ENCODE measurements at regions not wholly inside any gene's neighbourhood (a gene's known extent, or its start where the extent isn't known, plus 50 kb on each side); places are given as distances from the start of the nearest gene placed in this dataset.

DNA sequence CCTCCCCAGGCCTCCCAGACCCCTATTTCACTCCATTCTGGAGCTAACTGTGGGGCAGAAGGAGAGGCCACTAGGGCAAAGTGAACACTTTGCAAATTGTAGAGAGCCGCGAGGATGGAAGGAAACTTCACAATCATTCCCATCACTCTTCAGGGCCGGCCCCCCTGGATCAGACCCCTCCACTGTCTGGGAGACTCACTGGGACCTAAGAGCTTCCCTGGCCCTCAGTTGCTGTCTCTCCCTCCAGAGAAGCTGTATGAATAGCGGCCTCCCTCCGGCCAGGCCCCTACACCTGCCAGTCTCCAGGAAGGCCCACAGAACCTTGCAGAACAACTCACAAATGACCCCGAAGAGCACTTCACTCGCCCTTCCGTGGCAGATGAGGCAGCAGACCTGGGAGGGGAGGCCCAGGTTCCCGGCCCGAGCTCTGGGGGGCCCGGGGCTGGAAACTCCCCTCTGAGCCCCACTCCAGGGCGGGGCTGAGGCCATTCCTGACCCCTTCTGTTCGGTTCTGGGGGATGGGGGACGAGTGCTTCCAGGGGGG is 141.9 kb upstream of the IER5L start:
- TF ChIP-seq, protein P1, sequence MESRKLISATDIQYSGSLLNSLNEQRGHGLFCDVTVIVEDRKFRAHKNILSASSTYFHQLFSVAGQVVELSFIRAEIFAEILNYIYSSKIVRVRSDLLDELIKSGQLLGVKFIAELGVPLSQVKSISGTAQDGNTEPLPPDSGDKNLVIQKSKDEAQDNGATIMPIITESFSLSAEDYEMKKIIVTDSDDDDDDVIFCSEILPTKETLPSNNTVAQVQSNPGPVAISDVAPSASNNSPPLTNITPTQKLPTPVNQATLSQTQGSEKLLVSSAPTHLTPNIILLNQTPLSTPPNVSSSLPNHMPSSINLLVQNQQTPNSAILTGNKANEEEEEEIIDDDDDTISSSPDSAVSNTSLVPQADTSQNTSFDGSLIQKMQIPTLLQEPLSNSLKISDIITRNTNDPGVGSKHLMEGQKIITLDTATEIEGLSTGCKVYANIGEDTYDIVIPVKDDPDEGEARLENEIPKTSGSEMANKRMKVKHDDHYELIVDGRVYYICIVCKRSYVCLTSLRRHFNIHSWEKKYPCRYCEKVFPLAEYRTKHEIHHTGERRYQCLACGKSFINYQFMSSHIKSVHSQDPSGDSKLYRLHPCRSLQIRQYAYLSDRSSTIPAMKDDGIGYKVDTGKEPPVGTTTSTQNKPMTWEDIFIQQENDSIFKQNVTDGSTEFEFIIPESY (IDR thresholded peaks at IDR 0.05; ENCODE audit: extremely low read depth, insufficient replicate concordance, low read length) = no peak
- TF ChIP-seq, protein P2, sequence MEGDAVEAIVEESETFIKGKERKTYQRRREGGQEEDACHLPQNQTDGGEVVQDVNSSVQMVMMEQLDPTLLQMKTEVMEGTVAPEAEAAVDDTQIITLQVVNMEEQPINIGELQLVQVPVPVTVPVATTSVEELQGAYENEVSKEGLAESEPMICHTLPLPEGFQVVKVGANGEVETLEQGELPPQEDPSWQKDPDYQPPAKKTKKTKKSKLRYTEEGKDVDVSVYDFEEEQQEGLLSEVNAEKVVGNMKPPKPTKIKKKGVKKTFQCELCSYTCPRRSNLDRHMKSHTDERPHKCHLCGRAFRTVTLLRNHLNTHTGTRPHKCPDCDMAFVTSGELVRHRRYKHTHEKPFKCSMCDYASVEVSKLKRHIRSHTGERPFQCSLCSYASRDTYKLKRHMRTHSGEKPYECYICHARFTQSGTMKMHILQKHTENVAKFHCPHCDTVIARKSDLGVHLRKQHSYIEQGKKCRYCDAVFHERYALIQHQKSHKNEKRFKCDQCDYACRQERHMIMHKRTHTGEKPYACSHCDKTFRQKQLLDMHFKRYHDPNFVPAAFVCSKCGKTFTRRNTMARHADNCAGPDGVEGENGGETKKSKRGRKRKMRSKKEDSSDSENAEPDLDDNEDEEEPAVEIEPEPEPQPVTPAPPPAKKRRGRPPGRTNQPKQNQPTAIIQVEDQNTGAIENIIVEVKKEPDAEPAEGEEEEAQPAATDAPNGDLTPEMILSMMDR (IDR thresholded peaks at IDR 0.05 in 2 of 3, conservative IDR thresholded peaks at IDR 0.05 in 1 of 3; ENCODE audit: borderline replicate concordance in 1 of 3, insufficient read depth in 1 of 3, low read depth in 2 of 3, low read length in 2 of 3) = no peak
- no peak for TF ChIP-seq YY1 (IDR thresholded peaks at IDR 0.05; ENCODE audit: extremely low read depth, insufficient replicate concordance, low read depth, low read length)
- no peak for TF ChIP-seq POLR2A (IDR thresholded peaks at IDR 0.05; ENCODE audit: borderline replicate concordance, extremely low read depth, insufficient read depth, insufficient read length)
- TF ChIP-seq CEBPB (IDR thresholded peaks at IDR 0.05; ENCODE audit: low read depth) = no peak
- TF ChIP-seq, protein P3, sequence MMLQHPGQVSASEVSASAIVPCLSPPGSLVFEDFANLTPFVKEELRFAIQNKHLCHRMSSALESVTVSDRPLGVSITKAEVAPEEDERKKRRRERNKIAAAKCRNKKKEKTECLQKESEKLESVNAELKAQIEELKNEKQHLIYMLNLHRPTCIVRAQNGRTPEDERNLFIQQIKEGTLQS (IDR thresholded peaks at IDR 0.05) = no peak
